GM19463 (cell line): ENCODE measurements at regions not wholly inside any gene's neighbourhood (a gene's known extent, or its start where the extent isn't known, plus 50 kb on each side); places are given as distances from the start of the nearest gene placed in this dataset.

Source experiments
- ATAC-seq: cut with Tn5 transposase; IDR thresholded peaks from one replicate; pipeline ENCODE4 v1.9.1; 2021; ENCODE audit warnings: mild to moderate bottlenecking, moderate library complexity; ENCODE audit not compliant: unreplicated experiment

DNA sequence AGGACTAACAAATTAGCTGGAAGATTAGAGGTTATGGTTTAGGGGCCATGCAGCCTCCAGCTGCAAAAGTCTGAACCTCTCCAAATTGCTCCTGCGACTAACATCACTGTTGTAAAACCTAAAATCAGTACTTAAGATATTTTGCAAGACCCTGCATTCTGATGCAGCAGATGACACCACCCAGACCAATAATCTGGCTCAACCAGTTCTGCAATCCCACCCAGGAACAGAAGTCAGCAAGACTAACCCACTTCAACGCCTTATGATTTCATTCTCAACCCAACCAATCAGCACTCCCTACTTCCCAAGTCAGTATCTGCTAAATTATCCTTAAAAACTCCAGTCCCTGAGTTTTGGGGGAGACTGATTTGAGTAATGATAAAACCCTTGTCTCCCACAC, 250.8 kb upstream of the MBL2 start:
- no peak for ATAC-seq

DNA sequence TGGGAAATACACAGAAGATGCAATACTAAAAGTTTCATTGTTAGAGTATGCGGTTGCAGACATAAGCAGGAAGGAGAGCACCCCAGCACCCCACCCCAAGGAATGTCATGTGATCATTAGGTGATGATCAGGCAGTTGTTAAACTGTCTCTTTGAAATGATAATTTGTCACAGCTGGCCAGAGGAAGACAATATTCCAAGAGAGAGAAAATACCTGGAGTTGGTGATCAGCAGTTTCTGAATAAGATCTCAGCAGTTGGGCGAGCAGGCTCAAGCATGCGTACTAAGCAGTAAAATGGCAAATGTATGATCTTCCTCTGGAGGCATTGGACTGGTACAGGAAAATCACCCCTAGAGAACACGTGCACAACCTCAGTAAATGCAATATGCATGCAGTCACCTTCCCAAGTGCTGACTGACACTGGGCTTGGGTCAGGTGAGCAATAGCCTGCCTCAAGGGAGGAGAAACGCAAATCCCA, 250.1 kb upstream of the MBL2 start:
- ATAC-seq, result no peak

DNA sequence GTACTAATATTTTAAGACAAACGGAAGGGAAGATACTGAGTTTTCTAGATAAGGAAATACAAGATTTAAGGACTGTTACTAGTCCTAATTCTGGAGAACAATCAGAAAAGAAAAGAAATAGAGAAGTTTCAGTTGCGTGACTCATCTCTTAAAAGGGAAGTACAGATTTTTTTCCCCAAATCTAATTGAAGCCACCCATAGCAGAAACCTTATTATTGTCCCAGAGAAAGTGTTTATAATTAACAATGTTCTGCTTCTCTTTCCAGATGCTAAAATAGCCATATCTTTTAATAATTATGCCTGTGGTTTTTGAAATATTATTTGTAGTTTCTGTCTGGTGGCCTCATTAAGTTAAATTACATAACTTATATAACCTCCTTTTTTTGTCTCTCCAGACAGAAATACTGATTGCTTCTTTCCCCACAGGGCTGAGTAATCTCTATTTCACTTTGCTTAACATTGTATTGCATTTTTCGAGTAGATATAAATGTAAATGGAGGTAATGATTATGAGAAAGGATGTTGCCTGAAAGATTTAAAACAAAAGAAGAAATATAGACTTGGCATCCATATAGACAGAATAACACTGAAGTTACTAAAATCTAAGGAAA, 240.7 kb upstream of the MBL2 start:
- peak; percentile 69 for ATAC-seq

DNA sequence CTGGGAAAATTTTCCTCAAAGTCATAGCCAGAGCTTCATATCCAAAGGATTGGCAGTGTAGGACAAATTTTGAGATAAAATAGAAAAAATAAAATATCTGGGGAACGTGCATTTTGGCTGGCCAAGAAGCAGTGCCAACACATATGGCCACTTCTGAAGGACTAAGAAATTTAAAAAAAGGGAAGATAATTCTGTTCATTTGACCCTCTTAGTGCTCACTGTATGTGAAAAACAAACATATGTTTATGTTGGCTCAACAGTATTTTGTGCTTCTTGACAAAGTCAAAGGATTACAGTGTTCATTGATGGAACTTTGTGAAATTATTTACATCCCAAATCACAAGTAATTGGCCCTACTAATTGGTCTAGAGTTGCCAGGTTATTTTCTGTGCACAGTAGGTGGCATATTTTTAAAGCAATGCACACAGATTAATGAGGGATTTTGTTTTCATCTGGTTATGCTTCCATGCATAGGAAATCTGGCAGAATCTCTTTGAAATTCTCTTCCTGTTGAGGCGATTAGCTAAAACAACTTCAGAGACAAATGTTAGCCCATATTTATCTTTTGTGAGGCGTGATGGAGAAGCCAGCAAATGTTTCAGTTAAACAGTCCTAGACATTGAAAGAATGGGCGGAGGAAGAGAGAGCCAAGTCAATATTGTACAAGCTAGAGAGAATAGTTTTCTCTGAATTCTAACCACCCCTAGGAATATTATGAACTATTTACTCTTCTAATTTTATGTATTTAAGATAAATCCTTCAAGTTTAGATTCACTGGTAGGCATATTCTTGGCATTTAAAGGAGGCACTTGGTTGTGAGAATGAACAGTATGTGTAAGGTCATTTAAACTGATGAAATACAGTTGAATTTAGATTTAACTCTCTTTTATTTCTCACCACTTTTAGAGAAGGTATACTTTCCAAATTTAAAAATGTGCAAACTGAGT, 237.7 kb upstream of the MBL2 start:
- no peak for ATAC-seq

DNA sequence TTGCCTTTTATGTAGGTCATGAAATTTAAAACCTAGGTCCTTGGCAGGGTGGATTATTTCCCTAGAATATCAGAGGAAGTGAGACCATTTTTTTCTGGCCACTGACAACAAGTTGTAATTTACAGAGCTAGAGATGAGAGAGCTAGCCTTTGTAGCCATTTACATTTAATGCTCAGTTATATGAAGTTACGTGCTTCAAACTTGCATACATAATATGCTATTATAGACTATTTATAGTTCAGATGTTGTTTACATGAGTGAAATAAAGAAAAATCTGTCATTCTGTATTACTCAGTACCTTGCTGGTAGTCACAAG, 234.9 kb upstream of the MBL2 start:
- ATAC-seq, result no peak

DNA sequence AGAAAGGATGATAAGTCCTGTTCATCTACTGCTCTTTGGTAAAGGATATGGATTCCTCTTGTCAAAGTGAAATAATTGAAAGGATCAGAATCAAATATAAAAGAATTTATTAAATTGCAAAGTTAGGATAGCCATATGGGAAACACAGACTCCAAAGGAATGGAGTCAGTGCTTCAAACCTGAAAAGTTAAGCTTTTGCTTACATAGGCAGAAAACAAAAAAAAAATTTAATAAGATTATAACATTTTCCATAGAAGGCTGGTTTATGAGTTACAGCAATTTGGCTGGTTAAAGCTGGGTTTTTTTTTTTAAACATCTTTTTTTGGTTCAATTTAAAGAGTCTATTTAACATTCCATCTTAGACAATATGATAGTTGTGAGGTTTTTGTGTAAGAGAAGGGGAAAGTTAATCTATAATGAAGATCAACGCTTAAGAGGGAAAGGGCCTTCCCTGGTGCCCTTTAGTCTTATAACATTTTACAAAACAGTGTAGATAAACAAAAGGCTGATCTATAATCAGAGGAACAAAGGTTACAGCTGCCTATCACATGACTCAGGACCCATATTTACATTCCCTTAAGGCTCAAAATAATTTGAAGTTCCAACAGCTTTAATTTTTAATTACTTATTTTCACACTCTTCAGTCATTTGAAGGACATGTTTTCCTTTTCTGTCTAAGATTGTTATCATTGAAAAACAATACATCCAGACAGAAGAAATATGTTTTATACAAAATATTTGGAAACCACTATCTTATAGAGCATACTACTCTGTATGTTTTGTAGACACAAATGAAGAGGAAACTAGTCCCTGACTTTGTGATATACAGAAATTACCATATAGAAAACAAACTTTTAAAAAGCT, 234.3 kb upstream of the MBL2 start:
- ATAC-seq, result no peak

DNA sequence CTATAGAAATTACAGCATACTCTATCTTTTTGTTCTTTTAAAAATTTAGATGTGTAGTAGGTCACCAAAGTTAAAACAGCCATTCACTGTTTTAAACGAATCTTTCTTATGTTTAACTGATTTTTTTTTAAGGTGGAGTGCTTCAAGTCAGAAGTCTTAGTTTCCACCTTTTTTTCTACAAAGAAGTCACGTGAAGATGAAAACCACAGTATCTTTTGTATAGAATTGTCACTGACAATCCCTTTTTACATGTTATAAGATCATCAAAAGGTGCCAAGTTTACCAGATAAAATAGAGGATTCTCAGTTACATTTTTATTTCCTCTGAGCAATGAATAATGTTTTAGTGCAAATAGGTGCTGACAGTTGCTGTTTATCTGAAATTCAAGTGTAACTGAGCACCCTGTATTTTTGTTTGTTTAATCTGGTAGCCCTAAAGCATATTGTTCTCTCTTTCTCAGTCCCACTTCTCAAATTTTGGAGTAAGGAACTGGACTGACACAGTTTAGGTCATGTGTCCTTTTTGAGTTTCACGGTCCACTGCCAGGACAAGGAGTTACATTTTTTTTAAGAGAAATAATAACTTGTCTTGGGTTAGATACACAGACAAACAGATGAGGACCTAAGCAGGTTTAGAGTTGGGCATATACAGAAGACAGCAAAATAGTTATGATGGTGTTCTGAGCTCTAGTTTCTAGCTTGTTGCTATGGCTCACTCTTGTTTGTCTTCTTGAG, 233.2 kb upstream of the MBL2 start:
- ATAC-seq, result no peak

DNA sequence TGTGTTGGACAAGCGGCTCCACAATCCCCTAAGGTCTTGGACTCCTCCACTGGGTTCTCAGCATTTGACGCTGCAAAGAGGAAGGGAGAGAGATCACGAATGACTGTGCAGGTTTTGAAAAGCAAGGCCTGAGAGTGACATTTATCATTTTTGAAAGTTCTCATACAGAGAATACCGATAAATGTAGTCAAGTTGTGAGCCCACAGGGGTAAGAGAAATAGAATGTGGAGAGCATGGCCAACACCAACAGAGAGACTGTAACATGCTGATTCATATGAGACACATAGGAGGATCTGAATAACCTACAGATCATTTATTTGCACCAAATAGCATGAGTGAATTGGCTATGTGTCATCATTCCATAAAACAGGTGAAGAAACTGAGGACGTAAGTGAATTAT, 230.5 kb upstream of the MBL2 start:
- ATAC-seq, result peak; percentile 48

DNA sequence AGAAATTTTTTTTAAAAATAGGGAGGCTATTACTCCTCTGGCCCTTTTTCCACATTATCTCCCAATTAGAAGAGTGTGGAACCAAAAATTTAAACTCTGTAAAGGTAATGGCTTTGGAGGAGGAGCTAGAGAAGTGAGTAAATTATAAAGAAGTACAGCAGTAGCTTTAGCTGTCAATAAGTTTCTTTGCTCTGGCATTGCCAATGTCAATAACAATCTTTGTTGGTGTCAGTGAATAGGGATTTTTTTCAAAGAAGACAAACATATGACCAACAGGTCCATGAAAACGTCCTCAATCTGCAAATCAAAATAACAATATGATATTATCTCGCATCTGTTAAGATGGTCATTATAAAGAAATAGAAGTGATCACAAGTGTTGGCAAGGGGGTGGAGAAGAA, 227.1 kb upstream of the MBL2 start:
- ATAC-seq, result no peak

DNA sequence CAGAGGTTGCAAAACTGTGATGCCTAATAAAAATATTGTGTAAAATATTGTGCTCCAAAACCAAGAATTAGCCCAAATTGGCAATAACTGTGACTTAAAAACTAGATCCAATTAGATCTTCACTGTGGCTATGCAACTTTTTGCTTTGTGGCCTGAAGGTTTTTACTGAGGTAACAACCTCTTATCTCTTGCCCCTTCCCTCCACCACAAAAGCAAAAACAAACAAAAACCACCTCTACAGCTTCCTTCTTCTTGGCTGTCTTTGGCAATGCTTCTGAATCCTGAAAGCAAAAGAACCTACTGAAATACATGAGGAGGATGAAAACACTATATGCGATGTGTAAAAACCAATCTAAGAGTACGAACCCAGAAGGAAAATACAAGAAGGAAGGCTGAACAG, 226.7 kb upstream of the MBL2 start:
- ATAC-seq, result no peak

DNA sequence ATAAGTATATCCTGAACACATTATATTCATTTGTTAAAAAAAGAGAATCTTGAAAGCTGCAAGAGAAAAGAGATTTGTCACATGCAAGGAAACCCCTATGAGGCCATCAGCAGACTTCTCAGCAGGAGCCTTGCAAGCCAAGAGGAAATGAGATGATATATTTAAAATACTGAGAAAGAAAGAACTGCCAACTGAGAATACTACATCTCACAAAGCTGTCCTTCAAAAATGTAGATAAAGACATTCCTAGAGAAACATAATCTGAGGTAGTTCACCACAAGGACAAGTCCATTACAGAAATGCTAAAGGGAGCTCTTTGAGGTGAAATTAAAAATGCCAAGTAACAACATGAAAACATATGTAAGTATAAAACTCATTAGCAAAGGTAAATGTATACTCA, 224.4 kb upstream of the MBL2 start:
- no peak for ATAC-seq

DNA sequence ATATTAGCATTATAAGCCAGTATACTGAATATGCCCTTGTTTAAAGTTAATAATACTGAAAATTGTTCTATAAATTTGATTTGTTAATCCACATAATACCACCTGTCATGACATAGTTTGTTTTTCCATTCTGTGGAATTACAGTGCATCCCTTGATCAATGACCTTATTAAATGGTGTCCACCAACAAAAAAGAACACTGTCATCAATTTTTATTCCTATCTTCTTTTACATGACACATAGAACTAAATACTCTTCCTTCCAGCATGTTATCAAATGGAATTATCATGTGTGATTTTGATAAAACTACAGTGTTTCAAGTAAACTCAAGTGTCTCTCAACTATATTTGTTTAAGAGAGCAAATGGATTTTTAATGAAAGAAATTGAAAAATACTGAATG, 221.8 kb upstream of the MBL2 start:
- ATAC-seq, result no peak

DNA sequence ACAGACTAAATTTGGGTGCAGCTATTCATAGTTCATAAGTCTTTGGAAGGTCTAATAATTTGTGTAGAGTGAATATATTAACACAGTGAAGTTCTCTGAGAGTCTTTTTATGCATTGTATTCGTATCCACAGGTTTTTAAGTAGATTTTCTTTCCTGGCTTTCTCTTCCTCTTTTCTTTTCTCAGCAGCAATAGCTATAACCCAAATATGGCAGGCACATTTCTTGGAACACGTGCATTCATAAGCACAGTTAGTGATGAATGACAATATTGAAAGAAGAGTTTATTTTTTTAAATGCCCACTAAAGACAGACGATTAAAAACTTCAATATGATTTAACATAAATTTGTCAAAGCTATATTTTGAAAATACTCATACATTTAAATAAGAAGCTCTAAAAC, 220.5 kb upstream of the MBL2 start:
- no peak for ATAC-seq

DNA sequence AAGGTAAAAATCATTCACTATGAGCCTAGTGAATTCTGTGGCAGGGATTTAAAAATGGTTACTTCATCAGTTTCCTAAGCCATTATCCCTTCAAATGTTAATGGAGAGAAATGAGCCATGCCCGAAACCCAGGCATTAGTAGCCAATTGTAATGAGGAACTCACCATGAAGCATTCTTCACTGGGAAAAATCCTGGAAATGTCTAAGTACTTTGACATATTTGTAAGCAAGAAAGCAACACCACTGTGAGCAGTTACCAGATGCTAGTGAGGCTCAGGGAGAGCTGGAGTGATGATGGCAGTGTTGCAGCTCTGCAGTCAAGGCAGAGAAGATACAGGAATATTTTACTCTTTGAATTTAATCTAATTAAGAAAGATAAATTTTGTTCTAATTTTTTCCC, 220.0 kb upstream of the MBL2 start:
- no peak for ATAC-seq

DNA sequence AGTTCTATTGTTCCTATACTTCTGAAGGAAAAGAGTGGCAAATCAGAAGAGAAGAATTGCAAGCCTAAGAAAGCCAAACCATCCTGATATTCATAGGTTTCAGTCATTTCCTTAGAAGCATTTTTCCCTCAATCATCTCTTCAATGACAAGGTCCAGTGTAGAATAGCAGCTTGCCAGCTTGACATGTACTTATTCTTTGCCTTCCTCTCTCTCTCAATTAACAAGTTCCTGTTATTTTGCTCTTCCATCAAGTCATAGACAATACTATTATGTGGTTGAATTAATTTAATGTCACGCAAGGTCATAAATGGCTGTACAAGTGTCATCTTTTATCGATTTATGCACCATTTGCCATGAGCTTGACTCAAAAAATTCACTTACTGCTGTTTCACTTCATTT, 216.3 kb upstream of the MBL2 start:
- ATAC-seq, result no peak

DNA sequence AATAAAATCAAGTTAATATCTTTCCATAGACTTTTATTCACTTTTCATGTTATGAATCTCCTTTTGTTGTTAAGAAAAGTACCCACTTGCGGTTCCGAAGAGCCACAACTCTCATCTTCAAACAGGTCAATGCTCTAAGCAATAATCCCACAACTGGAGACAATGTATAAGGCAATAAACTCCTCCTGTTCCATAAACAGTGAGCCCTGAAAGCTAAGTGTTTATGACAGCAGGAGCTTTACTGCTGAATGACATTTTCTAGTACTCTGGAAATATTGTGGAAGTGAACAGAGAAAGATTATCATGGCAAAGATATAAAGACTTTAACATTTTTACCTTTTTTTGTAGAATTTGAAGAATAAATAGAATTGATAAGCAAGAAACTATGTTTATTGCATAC, 213.5 kb upstream of the MBL2 start:
- ATAC-seq, result no peak

DNA sequence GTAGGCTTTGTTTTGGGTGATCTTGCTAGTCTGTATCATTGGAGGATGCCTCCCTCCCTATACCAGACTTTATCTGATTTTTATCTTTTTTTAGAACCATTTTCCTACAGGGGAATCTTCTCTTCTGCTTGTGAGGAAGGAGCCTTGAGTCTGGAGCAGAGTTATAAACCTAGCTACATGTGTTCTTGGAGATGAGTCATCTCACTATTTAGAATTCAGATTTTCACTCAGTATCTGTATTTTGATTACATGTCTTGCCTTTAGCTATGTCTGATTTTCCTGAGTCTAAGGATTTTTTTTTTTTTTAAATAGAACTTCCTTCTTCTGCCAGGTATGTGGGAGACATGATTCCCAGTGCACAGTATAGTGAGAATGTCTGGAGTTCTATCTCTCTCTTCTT, 211.6 kb upstream of the MBL2 start:
- no peak for ATAC-seq

DNA sequence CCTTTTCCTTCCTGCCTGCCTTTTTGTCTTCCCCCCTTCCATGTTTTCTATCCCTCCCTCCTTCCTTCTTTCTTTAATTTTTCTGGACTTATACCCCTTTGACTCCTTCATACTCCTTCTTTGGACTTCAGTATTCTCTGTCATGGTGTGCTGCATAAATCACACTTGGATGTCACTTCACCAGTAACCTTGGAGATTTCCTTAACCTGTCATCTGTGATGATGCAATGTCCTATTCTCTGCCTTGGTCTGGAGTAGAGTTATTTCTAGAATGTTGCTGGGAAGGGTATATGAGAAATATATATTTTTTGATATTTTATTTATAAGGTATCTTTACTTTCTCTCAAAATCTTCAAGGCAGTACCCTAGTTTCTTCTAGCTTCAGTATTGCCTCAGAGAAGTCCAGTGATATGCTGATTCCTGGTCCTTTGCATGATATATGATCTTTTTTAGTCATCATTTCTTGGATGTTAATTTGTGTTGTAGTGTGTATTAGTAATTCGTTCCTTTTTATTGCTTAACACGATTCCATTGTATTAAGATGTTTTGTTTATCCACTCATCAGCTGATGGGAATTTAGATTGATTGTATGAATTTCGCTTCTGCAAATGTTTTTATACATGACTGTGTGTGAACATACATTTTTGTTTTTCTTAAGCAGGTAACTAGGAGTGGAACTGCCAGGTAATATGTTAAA, 206.9 kb upstream of the MBL2 start:
- no peak for ATAC-seq

DNA sequence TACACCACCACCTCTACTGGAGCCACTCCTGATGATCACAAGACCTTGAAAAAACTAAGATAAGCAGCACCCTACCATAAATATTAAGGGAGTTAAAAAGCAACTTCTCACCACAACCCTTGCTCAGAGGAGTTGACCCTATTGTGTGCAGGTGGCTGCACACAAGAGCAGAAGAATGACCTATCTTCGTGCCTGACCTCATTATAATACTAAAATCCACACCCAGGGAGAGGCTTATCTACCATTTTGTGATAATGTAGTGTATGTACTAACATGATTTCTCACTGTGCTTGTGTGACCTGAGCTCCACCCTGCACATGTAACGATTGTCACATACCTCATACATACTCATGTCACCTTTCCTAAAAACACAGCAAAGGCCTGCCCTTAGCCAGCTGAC, 205.0 kb upstream of the MBL2 start:
- ATAC-seq, result no peak
